Upper lobe of left lung (tissue), 4 donors: ENCODE measurements at regions not wholly inside any gene's neighbourhood (a gene's known extent, or its start where the extent isn't known, plus 50 kb on each side); places are given as distances from the start of the nearest gene placed in this dataset.

Source experiments
- CTCF ChIP-seq, 6 experiments: fragments of 450-650 bp in 4 of 6; fragments of 200-600 bp in 2 of 6; sonication (generic) in 2 of 6; IDR thresholded peaks; one replicate each; pipeline ENCODE4 v1.5.1; 2016 to 2019; ENCODE audit warnings: antibody characterized with exemption in 6 of 6
- POLR2A ChIP-seq, 4 donors: fragments of 450-650 bp; IDR thresholded peaks; one replicate each; pipeline ENCODE4 v1.5.1; 2016 to 2017; ENCODE audit warnings: antibody characterized with exemption in 4 of 4, mild to moderate bottlenecking in 2 of 4

- TF ChIP-seq CTCF (IDR thresholded peaks at IDR 0.05) = no peak
- TF ChIP-seq POLR2A (IDR thresholded peaks at IDR 0.05) = no peak
Measured at GRCh38 chr6:6533176-6533575, 55.3 kb upstream of the LY86 start.
